ENCODE measurements at regions not wholly inside any gene's neighbourhood (a gene's known extent, or its start where the extent isn't known, plus 50 kb on each side); places are given as distances from the start of the nearest gene placed in this dataset.

DNA sequence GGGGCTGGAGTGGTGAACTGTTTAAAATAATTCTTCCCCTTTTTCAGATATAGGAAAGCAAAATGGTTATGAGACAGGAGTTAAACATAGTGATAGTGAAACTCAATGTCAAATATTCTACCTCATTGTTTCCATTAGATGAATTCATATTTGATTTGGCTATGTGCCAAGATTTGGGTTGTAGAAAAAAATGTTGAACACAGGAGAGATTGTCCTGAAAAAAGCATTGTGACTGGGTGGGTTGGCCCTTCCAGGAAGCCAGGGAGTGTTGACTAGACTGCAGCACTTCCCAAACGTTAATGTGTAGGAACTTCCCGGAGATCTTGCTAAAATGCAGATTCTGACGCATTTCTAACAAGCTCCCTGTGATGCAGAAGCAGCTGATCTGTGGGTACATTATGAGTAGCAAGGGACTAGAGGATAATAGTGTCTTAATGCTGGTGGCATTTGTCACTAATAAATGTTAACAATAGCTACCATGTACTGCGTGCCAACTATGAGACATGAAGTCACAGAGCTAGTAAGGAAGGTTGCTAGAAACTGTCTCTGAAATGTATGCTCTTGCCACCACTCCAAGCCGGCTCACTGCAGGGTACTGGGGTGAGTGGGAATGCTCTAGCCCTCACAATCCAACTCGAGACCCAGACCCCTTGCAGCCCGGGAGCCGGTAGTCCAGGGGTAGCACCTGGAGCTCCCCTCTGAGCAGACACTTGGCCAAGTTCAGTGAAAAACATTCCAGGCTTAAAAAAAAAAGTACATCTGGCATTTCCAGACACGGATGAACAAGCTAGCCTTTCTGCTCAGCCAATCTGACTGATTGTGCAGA lies 120.6 kb downstream of the CD47 start:
- no peak for DNase-seq (ENCODE audit: low spot score)

DNA sequence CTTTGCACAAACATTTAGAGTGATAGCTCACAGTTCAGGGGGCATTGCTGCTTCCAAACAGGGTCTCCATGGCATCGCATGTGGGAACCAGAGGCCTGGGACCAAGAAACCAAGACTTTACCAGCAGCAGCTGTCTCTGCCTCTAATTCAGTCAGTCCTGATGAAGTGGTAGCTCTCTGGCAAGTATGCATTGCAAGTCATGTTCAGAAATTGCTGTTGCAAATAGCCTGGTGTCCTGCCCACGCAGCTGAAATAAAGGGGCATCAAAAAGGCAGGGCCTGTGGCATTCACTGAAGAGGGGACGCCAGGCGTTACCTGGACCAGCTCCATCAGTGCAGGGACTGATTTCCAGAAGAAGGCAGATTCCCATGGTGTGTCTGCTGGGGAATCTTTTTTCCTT lies 121.3 kb downstream of the CD47 start:
- no peak for DNase-seq (ENCODE audit: low spot score)

DNA sequence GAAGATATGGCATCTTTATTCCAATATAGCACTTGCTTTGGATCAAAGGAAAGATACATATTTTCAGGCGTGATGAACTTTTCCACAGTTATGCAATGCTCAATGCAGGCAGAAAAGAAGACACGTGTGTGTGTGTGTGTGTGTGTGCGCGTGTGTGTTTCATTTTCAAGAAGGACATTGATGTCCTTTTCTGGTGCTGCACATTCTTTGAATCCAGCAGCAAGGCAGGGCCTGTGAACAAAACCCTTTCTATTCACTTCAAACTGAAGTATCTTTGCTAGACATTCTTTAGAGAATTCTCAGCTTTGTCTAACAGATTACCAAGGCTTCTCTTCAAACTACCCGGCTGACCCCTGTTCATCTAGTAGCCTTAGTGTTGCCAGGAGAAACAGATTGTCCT lies 124.6 kb downstream of the CD47 start:
- DNase-seq (ENCODE audit: low spot score) = no peak

DNA sequence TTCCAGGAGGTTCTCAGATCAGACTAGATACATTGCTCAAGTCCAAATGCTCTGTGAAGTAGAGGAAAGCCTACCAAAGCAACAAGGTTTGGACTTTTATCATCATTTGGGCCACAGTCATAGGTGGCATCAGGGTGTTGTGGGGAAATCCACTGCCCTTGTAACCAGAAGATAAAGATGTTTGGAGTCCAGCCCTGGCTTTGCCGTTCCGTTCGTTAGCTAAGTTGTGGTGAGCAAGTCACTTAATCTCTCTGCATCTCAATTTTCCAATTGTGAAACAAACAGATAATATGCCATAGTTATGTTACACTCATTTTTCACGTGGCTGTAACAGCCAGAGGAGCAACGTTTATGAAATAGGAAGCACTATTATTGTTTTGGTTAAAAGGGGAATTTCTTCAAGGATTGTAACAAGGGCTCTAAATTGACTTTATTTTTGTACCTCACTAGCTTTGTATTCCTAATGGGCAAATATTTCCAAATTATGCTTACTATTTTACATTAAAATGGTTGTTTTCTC lies 125.6 kb downstream of the CD47 start:
- no peak for DNase-seq (ENCODE audit: low spot score)

DNA sequence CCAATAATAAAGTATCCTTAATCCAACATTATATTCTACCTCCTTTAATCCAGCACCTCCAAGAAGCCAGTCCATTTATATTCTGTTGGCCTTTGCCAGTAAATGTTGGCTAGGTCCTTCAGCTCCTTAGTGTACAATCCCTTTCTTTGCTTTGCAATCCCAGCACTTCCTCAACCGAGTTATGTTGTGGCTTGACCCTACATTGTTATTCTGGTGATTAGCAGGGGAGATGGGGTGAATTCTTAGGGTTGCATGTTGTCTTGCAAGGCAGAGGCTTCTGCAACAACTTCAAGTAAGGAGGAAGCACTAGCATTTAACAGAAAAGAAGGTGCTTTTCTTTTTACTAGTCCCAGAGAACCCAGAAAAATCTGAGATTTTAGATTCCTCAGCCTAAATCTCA lies 127.2 kb downstream of the CD47 start:
- DNase-seq (ENCODE audit: low spot score) = no peak

DNA sequence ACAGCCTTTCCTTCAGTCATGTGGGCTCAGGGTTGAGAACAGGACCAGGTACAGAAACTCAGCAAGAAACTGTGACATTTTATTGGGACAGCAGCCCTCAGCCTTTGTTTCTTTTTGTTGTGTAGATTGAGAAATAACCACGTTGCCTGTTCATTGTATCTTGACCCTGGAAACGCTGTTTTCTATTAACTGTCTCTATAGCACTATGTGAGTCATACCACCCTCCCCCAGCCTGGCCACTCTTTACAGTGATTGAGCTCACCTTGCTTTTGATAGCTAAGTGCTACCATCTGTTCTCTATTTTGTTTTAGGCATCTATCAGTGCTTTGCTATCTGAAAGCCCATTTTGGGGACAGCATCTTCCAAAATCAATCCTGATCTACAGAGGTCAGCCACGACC lies 127.9 kb downstream of the CD47 start:
- DNase-seq (ENCODE audit: low spot score) = no peak

DNA sequence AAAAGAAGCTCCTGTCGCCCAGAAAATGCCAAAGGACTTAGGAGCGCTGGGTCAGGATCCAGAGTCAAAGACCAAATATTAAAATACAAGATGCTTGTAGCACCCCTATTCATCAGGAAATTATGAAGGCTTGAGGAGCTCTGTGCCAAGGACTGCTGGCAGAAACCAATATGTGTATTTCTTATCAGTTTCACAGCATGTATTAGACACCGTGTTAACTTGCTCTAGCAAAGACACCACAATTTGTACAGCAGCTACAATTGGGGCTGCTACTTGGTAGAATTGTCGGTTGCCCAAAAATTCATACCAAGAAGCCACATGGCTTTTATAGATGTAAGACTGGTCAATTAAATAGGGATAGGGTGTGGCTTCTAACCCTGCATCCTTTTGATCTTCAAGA lies 128.8 kb downstream of the CD47 start:
- DNase-seq (ENCODE audit: low spot score) = no peak

DNA sequence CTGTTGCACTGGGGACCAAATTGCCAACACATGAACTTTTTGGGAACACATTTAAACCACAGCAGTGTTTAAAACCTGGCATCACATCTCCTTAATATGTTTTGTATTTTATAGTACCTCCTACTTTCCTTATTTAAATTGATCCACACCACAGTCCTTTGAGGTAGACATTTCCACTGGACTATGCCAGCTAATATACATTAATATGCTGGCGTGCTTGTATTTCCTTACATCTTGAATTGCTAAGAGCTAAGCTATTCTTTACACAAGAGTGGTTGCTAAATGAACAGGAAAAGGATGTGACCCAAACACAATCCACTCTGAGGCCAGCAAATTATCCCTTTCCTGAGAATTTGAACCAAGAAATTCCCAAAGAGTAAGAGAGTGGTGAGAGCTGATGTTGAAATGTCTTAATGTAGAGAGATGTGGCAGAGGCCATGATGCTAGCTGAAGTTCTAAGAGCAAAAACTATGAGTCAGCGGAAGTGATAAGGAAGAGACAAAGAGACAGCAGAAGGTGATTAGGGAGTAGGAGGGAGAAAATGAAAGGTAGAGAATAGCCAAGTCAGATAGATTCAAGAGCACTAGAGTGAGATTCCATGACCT lies 131.2 kb downstream of the CD47 start:
- DNase-seq (ENCODE audit: low spot score) = no peak

DNA sequence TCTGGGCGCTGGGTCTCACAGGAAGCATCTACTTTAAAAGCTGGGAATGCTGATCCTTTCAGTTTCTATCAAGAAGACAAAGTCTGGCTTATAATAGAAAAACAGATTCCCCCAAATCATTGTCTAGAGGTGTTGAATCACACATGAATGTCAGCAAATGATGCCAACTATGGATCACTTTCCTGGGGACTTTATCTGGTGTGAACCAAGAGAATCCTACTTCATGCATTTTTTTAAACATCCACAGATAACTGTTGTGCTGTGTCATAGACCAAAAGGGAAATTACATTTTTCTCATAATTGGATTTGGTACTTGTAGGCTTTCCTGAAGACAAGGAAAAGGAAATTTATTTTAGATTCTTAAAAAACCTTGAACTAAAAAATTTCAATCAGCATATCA lies 132.7 kb downstream of the CD47 start:
- DNase-seq (ENCODE audit: low spot score) = no peak

DNA sequence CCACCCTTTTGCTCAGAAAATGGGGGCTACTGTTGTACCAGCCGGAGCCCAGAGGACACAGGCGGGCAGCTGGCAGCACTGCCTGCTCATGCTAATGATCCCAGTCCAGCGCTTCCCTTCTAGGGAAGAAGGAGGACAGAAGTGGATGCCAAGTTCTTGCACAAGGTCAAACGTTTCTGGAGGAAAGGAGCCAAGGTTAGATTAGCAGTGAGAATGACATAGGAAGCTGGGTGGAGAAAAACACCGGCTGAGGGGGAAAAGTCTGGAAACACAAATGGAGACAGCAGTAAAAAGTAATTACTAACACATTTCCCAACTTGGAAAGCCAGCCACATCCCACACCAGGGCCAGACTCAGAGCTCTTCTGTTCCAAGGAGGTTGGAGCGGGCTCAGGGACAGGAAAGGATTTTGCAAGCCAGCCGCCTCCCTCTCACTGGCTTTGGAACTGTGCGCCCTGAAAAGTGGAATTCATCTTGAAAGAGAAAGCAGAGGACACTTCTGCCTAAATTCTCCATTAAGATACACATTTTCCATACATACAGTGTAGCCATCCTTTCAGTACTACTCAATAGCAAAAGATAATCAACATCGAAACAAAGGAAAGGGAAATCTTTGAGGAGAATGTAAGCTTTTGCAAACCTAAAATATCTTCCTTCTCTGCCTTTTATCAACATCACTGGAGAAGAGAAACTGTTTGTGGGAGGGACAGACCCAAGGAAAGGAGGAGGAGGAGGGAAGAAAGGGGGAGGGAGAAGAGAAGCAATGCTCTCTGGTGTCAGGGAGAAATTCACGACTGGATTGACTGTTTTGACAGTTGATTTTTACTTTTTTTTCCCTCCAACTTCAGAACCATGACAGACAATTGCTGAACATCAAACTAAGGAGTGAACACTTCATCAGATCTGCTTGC lies 133.6 kb downstream of the CD47 start:
- DNase-seq (ENCODE audit: low spot score) = no peak

DNA sequence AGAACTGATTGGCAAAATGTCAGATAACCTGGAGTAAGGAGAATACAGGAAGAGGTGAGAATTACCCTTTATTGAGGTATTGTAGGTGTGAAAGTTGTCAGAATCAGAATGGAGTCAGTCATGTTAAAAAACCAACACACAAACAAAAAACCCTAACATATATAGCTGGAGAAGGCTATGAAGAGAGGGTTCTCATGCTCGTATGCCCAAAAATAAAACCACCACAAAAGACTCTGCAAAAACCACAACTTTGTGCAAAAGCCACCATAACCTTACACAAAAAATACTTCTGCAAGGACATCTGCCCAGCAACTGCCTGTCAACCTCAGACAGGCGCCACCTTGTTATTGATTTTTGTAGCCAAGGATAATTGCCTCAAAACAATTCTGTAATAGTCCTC lies 136.0 kb downstream of the CD47 start:
- DNase-seq (ENCODE audit: low spot score) = no peak

DNA sequence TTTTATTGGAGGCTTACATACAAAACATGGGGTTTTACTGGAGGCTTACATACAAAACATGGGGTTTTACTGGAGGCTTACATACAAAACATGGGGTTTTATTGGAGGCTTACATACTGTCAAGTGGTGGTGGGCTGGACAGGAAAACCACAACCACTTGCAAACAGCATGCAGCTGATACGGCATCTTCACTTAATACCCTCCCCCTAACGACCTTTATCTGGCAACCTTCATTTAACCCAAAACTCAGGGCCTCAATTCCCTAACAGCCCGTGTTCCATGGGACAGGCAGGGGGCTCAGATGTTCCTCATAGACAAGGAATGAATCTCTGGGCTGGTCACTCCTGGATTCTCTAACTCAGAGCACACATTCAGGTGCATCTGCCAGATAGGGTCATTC lies 137.1 kb downstream of the CD47 start:
- DNase-seq (ENCODE audit: low spot score) = no peak

DNA sequence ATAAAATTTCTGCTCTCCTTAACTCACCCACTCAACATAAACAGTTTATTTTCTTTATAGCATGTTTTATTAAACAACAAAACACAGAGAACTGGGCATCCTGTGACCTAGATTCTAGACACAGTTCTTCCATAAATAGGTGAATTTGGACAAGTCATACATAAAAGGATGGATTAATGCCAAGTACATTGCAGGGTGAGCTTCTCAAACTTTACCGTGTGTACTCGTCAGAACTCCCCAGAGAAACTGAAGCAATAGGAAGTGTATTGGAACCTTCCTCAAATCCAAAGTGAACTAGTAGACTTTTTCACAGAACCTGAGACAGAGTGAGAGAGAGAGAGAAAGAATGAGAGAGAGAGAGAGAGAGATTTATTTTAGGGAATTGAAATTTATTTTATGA lies 139.7 kb downstream of the CD47 start:
- no peak for DNase-seq (ENCODE audit: low spot score)

DNA sequence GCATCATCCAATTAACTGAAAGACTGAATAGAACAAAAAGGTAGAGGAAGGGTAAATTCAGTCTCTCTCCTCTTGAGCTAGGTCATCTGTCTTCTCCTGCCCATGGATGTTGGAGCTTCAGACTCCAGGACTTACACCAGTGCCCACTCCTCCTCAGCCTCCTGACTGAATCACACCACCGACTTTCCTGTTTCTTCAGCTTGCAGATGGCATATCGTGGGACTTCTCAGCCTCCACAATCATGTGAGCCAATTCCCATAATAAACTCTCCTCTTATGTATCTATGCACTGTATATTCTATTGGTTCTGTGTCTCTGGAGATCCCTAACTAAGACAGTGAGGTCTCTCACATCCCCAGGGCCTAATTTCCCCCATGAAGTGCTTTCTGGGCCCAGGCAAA lies 140.4 kb downstream of the CD47 start:
- no peak for DNase-seq (ENCODE audit: low spot score)

DNA sequence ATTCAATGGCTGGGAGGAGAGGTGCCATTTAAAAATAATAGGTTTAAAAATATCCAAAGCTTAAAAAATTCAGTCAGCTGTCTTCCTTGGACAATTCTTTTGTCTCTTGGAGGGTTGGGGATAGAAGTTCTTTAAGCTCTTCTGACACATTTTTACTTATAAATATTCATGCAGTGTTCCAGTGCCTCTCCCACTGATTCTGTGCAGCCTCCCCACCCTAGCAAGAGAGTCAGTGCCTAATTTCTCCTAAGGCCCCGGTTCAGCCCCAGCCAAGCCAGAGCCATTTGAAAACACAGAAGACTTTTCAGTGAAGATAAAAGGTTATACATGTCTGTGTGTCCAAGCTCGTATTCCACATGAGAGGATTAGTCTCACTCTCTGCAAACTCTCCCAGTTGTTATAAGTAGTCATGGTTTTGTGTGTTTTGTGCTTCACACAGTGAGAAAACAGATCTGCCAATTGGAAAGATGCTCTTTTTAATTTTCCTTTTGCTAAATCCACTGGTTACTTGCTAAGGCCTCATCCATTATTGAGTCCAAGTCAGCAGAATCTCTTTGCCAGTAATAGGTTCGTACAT lies 141.3 kb downstream of the CD47 start:
- DNase-seq (ENCODE audit: low spot score) = no peak

DNA sequence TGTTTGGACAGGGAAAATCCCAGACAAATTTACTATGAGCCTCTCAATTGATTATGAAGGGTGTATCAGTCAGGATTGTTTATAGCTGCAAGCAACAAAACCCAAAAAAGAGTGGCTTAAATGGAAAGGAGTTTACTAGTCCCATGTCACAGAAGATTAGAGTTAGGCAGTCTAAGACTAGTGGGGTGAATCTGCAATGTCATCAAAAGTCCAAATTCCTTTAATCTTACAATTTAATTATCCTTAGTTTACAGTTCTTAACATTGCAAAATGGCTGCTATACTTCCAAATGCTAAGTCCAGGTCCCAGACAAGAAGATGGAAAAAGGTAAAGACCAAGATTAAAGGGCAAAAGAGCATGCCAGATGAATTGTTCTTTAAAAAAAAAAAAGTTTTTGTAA lies 143.6 kb downstream of the CD47 start:
- no peak for DNase-seq (ENCODE audit: low spot score)

DNA sequence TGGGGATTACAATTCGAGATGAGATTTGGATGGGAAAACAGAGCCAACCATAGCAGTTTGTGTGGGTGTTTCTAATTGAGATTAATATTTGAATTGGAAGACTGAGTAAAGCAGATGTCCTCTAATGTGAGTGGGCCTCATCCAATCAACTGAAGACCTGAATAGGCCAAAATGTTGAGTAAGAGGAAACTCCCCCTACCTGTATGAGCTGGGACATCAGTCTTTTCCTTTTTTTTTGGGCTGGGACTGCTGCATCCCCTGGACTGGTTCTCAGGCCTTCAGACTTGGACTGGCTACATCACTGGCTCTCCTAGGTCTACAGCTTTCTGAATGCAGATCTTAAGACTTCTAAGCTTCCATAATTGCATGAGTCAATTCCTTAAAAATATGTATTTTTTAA lies 144.1 kb downstream of the CD47 start:
- no peak for DNase-seq (ENCODE audit: low spot score)

DNA sequence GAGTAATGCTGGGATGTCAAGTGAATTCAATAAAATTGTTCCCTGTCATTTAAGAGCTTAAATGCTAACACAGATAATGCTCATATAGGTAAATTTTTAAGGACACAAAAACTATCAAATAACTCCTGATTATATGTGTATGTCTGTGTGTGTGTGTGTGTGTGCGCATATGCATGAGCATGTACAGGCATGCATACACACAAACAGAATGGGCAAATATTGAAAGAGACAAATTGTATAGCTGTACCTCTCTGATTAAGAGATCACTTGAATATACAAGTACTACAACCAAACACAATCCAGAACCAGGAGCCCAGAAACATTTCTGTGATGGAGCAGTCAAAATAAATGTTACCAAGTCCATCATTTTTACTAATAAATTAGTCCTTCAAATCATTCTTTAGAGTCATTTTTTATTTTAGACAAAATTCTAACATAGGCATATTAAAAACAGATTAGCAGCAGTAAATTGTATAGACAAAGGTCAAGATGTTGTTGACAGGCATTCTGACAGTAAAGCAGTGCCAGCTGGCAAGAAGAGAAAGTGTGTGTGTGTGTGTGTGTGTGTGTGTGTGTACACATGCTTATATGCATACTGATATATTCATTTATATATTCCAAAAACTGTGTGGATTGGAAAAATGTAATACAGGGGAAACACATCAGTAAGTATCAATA lies 145.3 kb downstream of the CD47 start:
- DNase-seq (ENCODE audit: low spot score) = no peak

DNA sequence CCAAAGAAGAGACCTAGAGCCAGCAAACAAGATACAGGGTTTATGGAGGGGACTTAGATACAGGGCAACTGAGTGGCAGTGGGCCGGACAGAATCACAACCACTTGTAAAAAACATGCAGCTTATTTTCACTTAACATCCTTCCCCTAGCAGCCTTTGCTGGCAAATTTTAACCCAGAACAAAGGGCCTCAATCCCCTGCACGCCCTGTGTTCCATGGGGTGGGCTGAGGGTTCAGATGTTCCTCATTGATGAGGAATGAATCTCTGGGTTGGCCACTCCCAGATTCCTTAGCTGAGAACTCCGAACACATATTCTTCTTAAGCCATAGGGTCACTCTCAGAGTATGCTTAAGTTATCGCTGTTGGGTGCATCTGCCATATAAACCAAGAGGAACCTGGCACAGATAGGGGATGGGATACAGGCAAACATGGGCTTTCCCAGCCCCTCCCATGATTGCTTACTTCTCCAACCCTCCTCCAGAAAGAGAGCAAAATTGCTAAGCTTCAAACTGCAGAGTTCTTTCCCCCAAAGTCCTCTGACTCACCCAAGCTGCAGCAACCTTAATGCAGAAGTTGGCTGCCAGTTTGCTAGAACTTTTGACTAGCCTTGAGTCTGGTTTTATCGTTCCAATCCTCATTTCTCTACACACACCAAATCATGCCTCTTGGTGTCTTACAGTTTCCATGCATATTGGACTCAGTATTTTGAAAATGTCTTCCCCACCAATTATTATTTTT lies 146.9 kb downstream of the CD47 start:
- no peak for DNase-seq (ENCODE audit: low spot score)

DNA sequence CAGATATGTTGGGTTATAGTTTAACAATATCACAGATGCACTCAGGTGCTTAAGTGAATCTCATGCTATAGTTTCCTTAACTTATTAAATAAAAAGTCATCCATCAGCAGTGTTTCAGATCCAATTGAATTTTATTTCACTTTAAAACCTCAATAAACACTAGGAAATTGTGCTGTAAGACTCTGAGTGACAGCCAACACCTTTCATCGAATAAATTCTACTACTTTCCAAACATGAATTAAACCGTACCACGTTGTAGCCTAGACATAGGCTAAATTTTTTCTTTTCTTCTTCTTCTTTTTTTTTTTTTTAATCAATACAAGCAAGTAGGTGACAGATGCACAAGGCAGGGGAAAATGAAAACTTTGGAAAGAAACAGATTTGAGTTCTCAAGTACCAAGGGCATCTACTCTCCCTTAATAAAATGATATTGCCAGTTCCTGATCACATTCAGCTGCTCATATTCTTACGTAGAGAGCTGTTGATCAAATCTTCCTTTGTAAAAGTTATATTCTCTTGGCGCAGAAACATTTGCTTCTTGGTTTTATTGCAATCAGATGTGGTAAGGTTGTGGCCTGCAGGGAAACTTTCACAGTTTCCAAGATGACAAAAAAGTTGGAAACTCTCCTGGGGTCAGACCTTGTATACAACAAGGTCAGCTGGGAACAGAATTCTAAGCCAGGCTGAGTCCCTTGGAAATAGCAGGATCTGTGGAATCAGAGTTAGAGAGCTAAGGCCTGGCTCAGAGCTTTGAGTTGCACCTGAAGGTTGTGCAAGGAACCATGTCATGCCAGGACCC lies 147.7 kb downstream of the CD47 start:
- no peak for DNase-seq (ENCODE audit: low spot score)
